ENCODE measurements at regions not wholly inside any gene's neighbourhood (a gene's known extent, or its start where the extent isn't known, plus 50 kb on each side); places are given as distances from the start of the nearest gene placed in this dataset.
A peak's percentile ranks its signal among the peaks of the same experiment; 100 is the strongest.

GRCh38 chr21:25424048-25424447 lies 183.2 kb downstream of the MRPL39 start:
- H3K27ac ChIP-seq, result no peak overlapping the region
- TF ChIP-seq, protein P1, sequence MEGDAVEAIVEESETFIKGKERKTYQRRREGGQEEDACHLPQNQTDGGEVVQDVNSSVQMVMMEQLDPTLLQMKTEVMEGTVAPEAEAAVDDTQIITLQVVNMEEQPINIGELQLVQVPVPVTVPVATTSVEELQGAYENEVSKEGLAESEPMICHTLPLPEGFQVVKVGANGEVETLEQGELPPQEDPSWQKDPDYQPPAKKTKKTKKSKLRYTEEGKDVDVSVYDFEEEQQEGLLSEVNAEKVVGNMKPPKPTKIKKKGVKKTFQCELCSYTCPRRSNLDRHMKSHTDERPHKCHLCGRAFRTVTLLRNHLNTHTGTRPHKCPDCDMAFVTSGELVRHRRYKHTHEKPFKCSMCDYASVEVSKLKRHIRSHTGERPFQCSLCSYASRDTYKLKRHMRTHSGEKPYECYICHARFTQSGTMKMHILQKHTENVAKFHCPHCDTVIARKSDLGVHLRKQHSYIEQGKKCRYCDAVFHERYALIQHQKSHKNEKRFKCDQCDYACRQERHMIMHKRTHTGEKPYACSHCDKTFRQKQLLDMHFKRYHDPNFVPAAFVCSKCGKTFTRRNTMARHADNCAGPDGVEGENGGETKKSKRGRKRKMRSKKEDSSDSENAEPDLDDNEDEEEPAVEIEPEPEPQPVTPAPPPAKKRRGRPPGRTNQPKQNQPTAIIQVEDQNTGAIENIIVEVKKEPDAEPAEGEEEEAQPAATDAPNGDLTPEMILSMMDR (conservative IDR thresholded peaks at IDR 0.05), result no peak

GRCh38 chr21:25422610-25423608 lies 184.4 kb downstream of the MRPL39 start:
- TF ChIP-seq, protein P1 (conservative IDR thresholded peaks at IDR 0.05), result no peak
- H3K27ac ChIP-seq, result no peak overlapping the region

DNA sequence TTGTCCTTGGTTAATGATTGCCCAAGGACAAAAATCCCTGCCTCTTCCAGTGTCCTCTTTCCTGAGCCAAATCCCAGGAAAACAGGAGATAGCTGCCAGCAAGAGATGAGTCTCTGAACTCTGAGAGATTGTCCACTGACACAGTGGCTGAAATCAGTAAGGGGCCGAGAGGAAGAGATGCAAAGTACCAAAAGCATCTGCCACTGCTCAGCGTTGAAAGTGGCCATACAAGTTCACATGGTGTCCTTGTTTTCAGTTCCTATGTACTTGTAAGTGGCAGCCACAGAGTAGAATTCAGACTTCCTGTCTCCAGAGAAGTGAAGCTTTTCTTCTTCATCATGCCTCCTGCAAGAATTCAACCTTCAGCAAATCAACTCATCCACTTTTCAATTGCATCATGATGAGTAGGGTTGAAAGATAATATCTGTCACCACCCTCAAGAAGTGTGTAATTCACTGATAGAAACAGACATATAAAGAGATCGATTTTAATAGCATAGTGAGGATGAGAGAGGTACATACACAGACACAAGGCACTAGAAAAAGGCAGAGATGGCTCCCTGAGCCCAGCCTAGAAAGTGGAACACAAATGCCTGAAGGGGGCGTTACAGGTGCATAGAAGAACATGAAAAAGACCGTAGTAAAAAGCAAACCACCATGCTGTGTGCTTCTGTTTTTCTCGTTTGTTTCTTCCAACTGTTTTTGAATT lies 185.8 kb downstream of the MRPL39 start:
- TF ChIP-seq, protein P1 (conservative IDR thresholded peaks at IDR 0.05), result peak; percentile 61

DNA sequence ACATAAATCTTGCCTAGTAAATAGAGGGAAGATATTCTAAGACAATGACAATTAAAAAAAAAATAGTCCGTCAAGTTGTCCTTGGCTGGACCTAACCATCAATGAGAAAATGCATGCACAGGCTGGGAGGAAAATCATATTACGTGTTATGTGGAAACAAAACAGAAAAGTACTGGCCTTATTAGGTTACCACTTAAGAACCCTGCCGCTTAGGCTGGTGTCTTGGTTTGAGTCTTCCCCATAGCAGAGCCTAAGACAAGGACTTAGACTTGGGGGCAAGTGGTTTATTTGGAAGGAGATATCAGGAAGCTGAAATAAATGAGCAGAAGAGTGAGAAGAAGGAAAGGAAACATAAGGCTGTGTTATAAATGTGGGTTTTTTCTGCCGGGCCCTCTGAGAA lies 186.4 kb downstream of the MRPL39 start:
- TF ChIP-seq, protein P1 (conservative IDR thresholded peaks at IDR 0.05), result no peak
- no peak overlapping the region for H3K27ac ChIP-seq

More for the DNA sequence above, 185.8 kb downstream of the MRPL39 start:
- no peak overlapping the region for H3K27ac ChIP-seq

GRCh38 chr21:25416669-25417068 lies 190.6 kb downstream of the MRPL39 start:
- TF ChIP-seq, protein P1 (conservative IDR thresholded peaks at IDR 0.05), result no peak
- no peak overlapping the region for H3K27ac ChIP-seq

DNA sequence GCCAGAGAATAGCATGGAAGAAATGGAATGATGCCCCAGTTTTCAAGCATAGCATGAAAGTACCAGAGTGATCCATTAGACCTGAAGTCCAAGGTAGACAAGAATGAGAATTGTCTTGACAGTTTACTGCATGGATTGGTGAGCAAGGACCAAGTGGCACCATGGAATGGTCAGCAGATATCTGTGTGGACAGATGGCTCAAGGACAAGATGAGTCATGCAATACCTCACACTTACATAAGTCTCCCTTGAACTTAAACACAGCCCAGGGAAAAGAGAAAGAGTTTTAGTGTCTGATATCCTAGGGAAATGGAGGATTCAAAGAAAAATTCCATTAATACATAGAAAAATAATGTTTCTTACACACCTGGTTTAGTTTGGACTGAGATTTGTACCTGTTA lies 195.2 kb downstream of the MRPL39 start:
- H3K27ac ChIP-seq, result no peak overlapping the region
- TF ChIP-seq, protein P1 (conservative IDR thresholded peaks at IDR 0.05), result no peak

DNA sequence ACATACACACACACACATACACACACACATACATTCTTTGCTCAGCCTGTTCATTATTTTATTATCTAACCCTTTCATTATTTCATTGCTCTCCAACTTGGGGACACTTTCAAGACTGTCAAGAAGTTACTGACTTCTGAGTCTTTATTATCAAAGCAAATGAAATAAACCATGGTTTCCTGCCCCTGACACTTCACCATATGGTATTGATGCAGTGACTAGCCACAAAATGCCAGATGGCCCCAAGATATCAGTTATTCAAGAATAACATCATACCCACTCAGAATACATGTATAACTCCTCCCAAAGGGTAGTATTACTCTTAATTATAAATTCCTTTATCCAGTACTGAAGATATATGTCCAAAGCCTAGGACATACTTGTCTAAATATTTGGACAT lies 197.3 kb downstream of the MRPL39 start:
- TF ChIP-seq, protein P1 (conservative IDR thresholded peaks at IDR 0.05), result no peak
- H3K27ac ChIP-seq, result no peak overlapping the region

Data from VCaP (cell line).